ENCODE measurements at regions not wholly inside any gene's neighbourhood (a gene's known extent, or its start where the extent isn't known, plus 50 kb on each side); places are given as distances from the start of the nearest gene placed in this dataset.
"Not testable (repeated sequence)": the region's sequence is repeated elsewhere in the genome, so short reads cannot be mapped to it uniquely, and the experiment has no call there.

- H3K9me3 ChIP-seq (ENCODE audit: low read length) = no peaks in the 10 kb centered on the region
- TF ChIP-seq EZH2phosphoT487 (IDR thresholded peaks at IDR 0.05; ENCODE audit: borderline replicate concordance, low read length) (no peak), EZH2 (IDR thresholded peaks at IDR 0.05; ENCODE audit: low read length, unreplicated experiment) (no peak)
- TF ChIP-seq, protein P1, sequence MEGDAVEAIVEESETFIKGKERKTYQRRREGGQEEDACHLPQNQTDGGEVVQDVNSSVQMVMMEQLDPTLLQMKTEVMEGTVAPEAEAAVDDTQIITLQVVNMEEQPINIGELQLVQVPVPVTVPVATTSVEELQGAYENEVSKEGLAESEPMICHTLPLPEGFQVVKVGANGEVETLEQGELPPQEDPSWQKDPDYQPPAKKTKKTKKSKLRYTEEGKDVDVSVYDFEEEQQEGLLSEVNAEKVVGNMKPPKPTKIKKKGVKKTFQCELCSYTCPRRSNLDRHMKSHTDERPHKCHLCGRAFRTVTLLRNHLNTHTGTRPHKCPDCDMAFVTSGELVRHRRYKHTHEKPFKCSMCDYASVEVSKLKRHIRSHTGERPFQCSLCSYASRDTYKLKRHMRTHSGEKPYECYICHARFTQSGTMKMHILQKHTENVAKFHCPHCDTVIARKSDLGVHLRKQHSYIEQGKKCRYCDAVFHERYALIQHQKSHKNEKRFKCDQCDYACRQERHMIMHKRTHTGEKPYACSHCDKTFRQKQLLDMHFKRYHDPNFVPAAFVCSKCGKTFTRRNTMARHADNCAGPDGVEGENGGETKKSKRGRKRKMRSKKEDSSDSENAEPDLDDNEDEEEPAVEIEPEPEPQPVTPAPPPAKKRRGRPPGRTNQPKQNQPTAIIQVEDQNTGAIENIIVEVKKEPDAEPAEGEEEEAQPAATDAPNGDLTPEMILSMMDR (conservative IDR thresholded peaks at IDR 0.05; ENCODE audit: low read depth, low read length) = no peak
- H3K4me1 ChIP-seq (ENCODE audit: insufficient read depth, low read length) = no peaks in the 10 kb centered on the region
- no peak for DNase-seq
- H3K4me2 ChIP-seq (ENCODE audit: low read length) = no peak overlapping the region
- POLR2A ChIA-PET (ENCODE audit: unreplicated experiment) = no interaction called here
- no peaks in the 10 kb centered on the region for H3K79me2 ChIP-seq (ENCODE audit: low read length)
- no peaks in the 10 kb centered on the region for H3F3A ChIP-seq (ENCODE audit: low read length, unreplicated experiment)
- CTCF ChIA-PET = no interaction called here
- BruUV-seq (replicated peaks) = no TSS peak
- H4K20me1 ChIP-seq (ENCODE audit: low read length) = no peaks in the 10 kb centered on the region
- no peak overlapping the region for H3K4me3 ChIP-seq (ENCODE audit: low read length)
- no peaks in the 10 kb centered on the region for H3K36me3 ChIP-seq (ENCODE audit: low read depth, low read length)
- H3K9ac ChIP-seq (ENCODE audit: low read length) = no peak overlapping the region
- H3K27me3 ChIP-seq (ENCODE audit: low read length) = peaks cover 59% of the 10 kb centered on the region
- no peaks in the 10 kb centered on the region for H3K9me2 ChIP-seq (replicated peaks; ENCODE audit: low read length)
- H3K27ac ChIP-seq (ENCODE audit: low read length) = no peak overlapping the region
- intact Hi-C loops (cut with micrococcal nuclease) = no loop called here
- no peak for ATAC-seq
- H2AFZ ChIP-seq (ENCODE audit: low read length) = no peak overlapping the region
Observed at GRCh38 chr1:213512316-213512715, 461.3 kb downstream of the RPS6KC1 start.

GRCh38 chr1:213513006-213513405 lies 462.0 kb downstream of the RPS6KC1 start:
- no peak overlapping the region for H3K4me2 ChIP-seq (ENCODE audit: low read length)
- no peak for ATAC-seq
- H3K79me2 ChIP-seq (ENCODE audit: low read length) = no peaks in the 10 kb centered on the region
- no peak overlapping the region for H3K4me3 ChIP-seq (ENCODE audit: low read length)
- BruUV-seq (replicated peaks) = no TSS peak
- no peak overlapping the region for H3K9ac ChIP-seq (ENCODE audit: low read length)
- ChIA-PET CTCF (no interaction called here), POLR2A (ENCODE audit: unreplicated experiment) (no interaction called here)
- H3K36me3 ChIP-seq (ENCODE audit: low read depth, low read length) = no peaks in the 10 kb centered on the region
- H3K9me3 ChIP-seq (ENCODE audit: low read length) = no peaks in the 10 kb centered on the region
- H4K20me1 ChIP-seq (ENCODE audit: low read length) = no peaks in the 10 kb centered on the region
- no peak overlapping the region for H2AFZ ChIP-seq (ENCODE audit: low read length)
- H3K9me2 ChIP-seq (replicated peaks; ENCODE audit: low read length) = no peaks in the 10 kb centered on the region
- TF ChIP-seq, protein P1 (conservative IDR thresholded peaks at IDR 0.05; ENCODE audit: low read depth, low read length) = no peak
- no peak for TF ChIP-seq EZH2phosphoT487 (IDR thresholded peaks at IDR 0.05; ENCODE audit: borderline replicate concordance, low read length)
- TF ChIP-seq EZH2 (IDR thresholded peaks at IDR 0.05; ENCODE audit: low read length, unreplicated experiment) = no peak
- peaks cover 53% of the 10 kb centered on the region for H3K27me3 ChIP-seq (ENCODE audit: low read length)
- no peaks in the 10 kb centered on the region for H3K4me1 ChIP-seq (ENCODE audit: insufficient read depth, low read length)
- no peak overlapping the region for H3K27ac ChIP-seq (ENCODE audit: low read length)
- DNase-seq = no peak
- no peaks in the 10 kb centered on the region for H3F3A ChIP-seq (ENCODE audit: low read length, unreplicated experiment)
- intact Hi-C loops (cut with micrococcal nuclease) = no loop called here

DNA sequence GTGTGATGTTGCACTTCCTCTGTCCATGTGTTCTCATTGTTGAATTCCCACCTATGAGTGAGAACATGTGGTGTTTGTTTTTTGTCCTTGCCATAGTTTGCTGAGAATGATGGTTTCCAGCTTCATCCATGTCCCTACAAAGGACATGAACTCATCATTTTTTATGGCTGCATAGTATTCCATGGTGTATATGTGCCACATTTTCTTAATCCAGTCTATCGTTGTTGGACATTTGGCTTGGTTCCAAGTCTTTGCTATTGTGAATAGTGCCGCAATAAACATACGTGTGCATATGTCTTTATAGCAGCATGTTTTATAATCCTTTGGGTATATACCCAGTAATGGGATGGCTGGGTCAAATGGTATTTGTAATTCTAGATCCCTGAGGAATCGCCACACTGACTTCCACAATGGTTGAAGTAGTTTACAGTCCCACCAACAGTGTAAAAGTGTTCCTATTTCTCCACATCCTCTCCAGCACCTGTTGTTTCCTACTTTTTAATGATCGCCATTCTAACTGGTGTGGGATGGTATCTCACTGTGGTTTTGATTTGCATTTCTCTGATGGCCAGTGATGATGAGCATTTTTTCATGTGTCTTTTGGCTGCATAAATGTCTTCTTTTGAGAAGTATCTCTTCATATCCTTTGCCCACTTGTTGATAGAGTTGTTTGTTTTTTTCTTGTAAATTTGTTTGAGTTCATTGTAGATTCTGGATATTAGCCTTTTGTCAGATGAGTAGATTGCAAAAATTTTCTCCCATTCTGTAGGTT lies 463.6 kb downstream of the RPS6KC1 start:
- CTCF ChIA-PET; H3K9me2 ChIP-seq (replicated peaks; ENCODE audit: low read length); ATAC-seq; H3K79me2 ChIP-seq (ENCODE audit: low read length); BruUV-seq (replicated peaks); H3K9me3 ChIP-seq (ENCODE audit: low read length); H3K4me1 ChIP-seq (ENCODE audit: insufficient read depth, low read length); H3K9ac ChIP-seq (ENCODE audit: low read length); DNase-seq; H2AFZ ChIP-seq (ENCODE audit: low read length); H3K4me3 ChIP-seq (ENCODE audit: low read length); H4K20me1 ChIP-seq (ENCODE audit: low read length); intact Hi-C loops (cut with micrococcal nuclease); H3K36me3 ChIP-seq (ENCODE audit: low read depth, low read length); H3K4me2 ChIP-seq (ENCODE audit: low read length); H3F3A ChIP-seq (ENCODE audit: low read length, unreplicated experiment); H3K27ac ChIP-seq (ENCODE audit: low read length); POLR2A ChIA-PET (ENCODE audit: unreplicated experiment): not testable (repeated sequence)
- peaks cover 48% of the 10 kb centered on the region for H3K27me3 ChIP-seq (ENCODE audit: low read length)

Data from PC-3 (cell line).